HEK293T (cell line): ENCODE measurements at regions not wholly inside any gene's neighbourhood (a gene's known extent, or its start where the extent isn't known, plus 50 kb on each side); places are given as distances from the start of the nearest gene placed in this dataset.

ENCODE experiments used
- CTCF ChIA-PET: fragments of 350-600 bp; formaldehyde crosslinking; extraction: SDS; loops from one replicate; lab custom pipeline; 2021; ENCODE audit warnings: antibody characterized with exemption, inconsistent platforms; lab: Yijun Ruan, JAX
- POLR2A ChIA-PET: fragments of 350-600 bp; formaldehyde crosslinking; extraction: SDS; loops from one replicate; lab custom pipeline; 2020; ENCODE audit warnings: antibody characterized with exemption, inconsistent platforms; lab: Yijun Ruan, JAX
- DNase-seq: peaks from one replicate; pipeline ENCODE4 v3.0.0; 2012; ENCODE audit warnings: mixed read lengths; ENCODE audit errors: extremely low spot score
- ARNT ChIP-seq: fragments of 450-650 bp; IDR thresholded peaks from 2 replicates; pipeline ENCODE4 v1.6.1; 2017; ENCODE audit warnings: mild to moderate bottlenecking
- BHLHE40 ChIP-seq: fragments of 450-650 bp; IDR thresholded peaks from 2 replicates; pipeline ENCODE4 v1.6.1; 2016; ENCODE audit warnings: mild to moderate bottlenecking, moderate library complexity, borderline replicate concordance
- CTBP1 ChIP-seq: fragments of 450-650 bp; IDR thresholded peaks from 2 replicates; pipeline ENCODE4 v1.6.1; 2016; ENCODE audit warnings: borderline replicate concordance
- ELF4 ChIP-seq: fragments of 450-650 bp; IDR thresholded peaks from 2 replicates; pipeline ENCODE4 v1.6.1; 2017; ENCODE audit warnings: antibody characterized with exemption
- FOXA1 ChIP-seq: fragments of 450-650 bp; IDR thresholded peaks from 2 replicates; pipeline ENCODE4 v1.6.1; 2016; ENCODE audit warnings: mild to moderate bottlenecking
- FOXK2 ChIP-seq: fragments of 450-650 bp; IDR thresholded peaks from 2 replicates; pipeline ENCODE4 v1.6.1; 2016; ENCODE audit warnings: mild to moderate bottlenecking
- FOXM1 ChIP-seq: fragments of 450-650 bp; IDR thresholded peaks from 2 replicates; pipeline ENCODE4 v1.6.1; 2017; ENCODE audit warnings: mild to moderate bottlenecking, borderline replicate concordance
- HDGF ChIP-seq: fragments of 450-650 bp; IDR thresholded peaks from 2 replicates; pipeline ENCODE4 v1.6.1; 2017; ENCODE audit warnings: antibody characterized with exemption, borderline replicate concordance
- L3MBTL2 ChIP-seq: fragments of 450-650 bp; conservative IDR thresholded peaks from 2 replicates; pipeline ENCODE4 v1.6.1; 2016; ENCODE audit warnings: mild to moderate bottlenecking
- LEF1 ChIP-seq: fragments of 450-650 bp; IDR thresholded peaks from 2 replicates; pipeline ENCODE4 v1.6.1; 2017; ENCODE audit warnings: mild to moderate bottlenecking, borderline replicate concordance
- NFRKB ChIP-seq: fragments of 450-650 bp; IDR thresholded peaks from 2 replicates; pipeline ENCODE4 v1.6.1; 2016; ENCODE audit warnings: mild to moderate bottlenecking, moderate library complexity
- PKNOX1 ChIP-seq: fragments of 450-650 bp; IDR thresholded peaks from 2 replicates; pipeline ENCODE4 v1.6.1; 2016
- SP1 ChIP-seq: fragments of 450-650 bp; IDR thresholded peaks from 2 replicates; pipeline ENCODE4 v1.6.1; 2017
- SUZ12 ChIP-seq: fragments of 450-650 bp; IDR thresholded peaks from 2 replicates; pipeline ENCODE4 v1.6.1; 2016; ENCODE audit warnings: mild to moderate bottlenecking
- TARDBP ChIP-seq: fragments of 450-650 bp; IDR thresholded peaks from 2 replicates; pipeline ENCODE4 v1.6.1; 2016
- ZNF384 ChIP-seq: fragments of 450-650 bp; IDR thresholded peaks from 2 replicates; pipeline ENCODE4 v1.6.1; 2016

GRCh38 chr3:43212914-43213611 is 73.3 kb upstream of the SNRK start:
- no peak for TF ChIP-seq PKNOX1
- TF ChIP-seq SP1: no peak
- TF ChIP-seq ARNT: no peak
- no peak for TF ChIP-seq HDGF
- TF ChIP-seq FOXM1: no peak
- no peak for TF ChIP-seq NFRKB
- TF ChIP-seq FOXA1: no peak
- POLR2A ChIA-PET: no interaction called here
- no peak for DNase-seq
- CTCF ChIA-PET: no interaction called here

GRCh38 chr3:43211681-43212080 is 74.7 kb upstream of the SNRK start:
- no peak for DNase-seq
- ChIA-PET POLR2A (no interaction called here), CTCF (interaction anchor here (0.6 kb wide), 1 partner anchor 9 kb away, joined by 4 read pairs; no protein-coding TSS in a partner anchor)
- TF ChIP-seq L3MBTL2 (no peak), SP1 (no peak), HDGF (no peak), FOXA1 (no peak), NFRKB (no peak), FOXK2 (no peak), PKNOX1 (no peak), FOXM1 (no peak), CTBP1 (no peak), SUZ12 (no peak), ELF4 (no peak), LEF1 (no peak), BHLHE40 (no peak)

- CTCF ChIA-PET: no interaction called here
- no peak for DNase-seq
- POLR2A ChIA-PET: no interaction called here
- TF ChIP-seq LEF1 (no peak), TARDBP (no peak), HDGF (no peak)
Measured at GRCh38 chr3:43210049-43211027, 76.0 kb upstream of the SNRK start.

DNA sequence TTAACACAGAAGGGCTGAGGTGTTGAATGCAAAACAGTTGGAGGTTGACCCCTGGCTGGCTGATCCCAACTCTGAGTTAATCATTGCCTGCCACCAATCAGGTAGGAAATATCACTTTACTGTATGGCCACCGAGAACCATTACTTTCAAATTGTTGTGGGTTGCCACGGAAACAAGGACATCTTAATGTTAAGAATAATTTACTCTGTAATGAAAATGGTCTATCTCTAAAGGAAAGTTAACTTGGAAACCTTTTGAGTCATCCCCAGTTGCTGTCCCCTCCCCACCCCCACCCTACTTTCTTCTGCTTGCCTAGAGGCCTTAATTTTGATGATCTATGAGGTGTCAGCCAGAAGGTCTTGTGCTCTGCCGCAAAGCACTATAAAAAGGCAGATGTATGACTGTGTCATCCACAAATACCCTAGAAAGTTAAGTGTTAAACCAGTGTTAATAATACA is 78.7 kb upstream of the SNRK start:
- TF ChIP-seq FOXA1: no peak
- no peak for TF ChIP-seq FOXM1
- TF ChIP-seq ELF4: no peak
- no peak for TF ChIP-seq LEF1
- TF ChIP-seq CTBP1: no peak
- TF ChIP-seq PKNOX1: no peak
- TF ChIP-seq HDGF: no peak
- no peak for TF ChIP-seq L3MBTL2
- TF ChIP-seq BHLHE40: no peak
- TF ChIP-seq TARDBP: no peak
- no peak for TF ChIP-seq NFRKB
- CTCF ChIA-PET: no interaction called here
- DNase-seq: no peak
- POLR2A ChIA-PET: no interaction called here

DNA sequence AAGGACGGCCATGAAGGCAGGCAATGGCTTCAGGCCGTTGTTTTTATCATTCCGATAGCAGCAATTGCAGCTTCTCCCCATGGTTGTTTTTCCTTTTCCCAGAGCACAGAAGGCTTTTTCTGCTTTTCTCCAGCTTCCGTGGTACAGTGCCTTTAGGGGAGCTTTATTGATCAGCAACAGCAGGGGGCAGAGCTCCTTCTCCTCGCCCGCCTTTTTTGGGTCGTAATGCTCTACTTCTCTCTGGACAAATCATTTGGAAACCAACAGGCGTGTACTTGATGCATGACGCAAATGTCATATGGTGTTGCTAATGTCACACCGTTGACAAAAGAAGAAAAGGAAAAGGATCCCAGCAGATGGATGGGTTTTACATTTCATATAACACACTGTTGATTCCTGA is 79.7 kb upstream of the SNRK start:
- POLR2A ChIA-PET: no interaction called here
- no peak for DNase-seq
- CTCF ChIA-PET: no interaction called here
- TF ChIP-seq NFRKB: no peak
- no peak for TF ChIP-seq L3MBTL2
- no peak for TF ChIP-seq FOXA1
- no peak for TF ChIP-seq CTBP1
- TF ChIP-seq HDGF: no peak
- no peak for TF ChIP-seq TARDBP
- no peak for TF ChIP-seq FOXM1
- no peak for TF ChIP-seq LEF1
- TF ChIP-seq ZNF384: no peak
- no peak for TF ChIP-seq ARNT
- TF ChIP-seq SUZ12: no peak
- TF ChIP-seq FOXK2: no peak
- no peak for TF ChIP-seq BHLHE40
- no peak for TF ChIP-seq ELF4

DNA sequence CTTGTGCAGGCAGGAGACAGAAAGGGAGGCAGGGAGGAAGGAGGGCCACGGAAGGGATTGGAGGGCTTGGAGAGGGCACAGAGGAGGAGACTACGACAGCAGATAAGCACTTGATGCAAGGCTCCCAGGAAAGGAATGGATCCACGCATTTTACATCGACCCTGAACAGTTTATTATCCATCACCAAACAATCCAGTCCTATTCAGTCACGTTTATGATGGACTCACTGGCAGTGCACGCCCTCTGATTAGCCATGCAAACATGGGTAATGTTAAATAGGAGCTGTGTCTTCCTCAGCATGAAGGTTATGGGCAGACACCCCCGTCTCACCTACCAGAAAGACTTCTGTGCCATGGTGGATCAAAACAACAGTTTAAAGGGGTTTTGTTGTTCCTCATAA is 80.2 kb upstream of the SNRK start:
- CTCF ChIA-PET: no interaction called here

More for the DNA sequence above, 80.2 kb upstream of the SNRK start:
- TF ChIP-seq PKNOX1 (no peak), SUZ12 (no peak), ZNF384 (no peak), HDGF (no peak), L3MBTL2 (no peak), LEF1 (no peak), BHLHE40 (no peak)
- POLR2A ChIA-PET: no interaction called here
- DNase-seq: no peak
